ENCODE measurements at regions not wholly inside any gene's neighbourhood (a gene's known extent, or its start where the extent isn't known, plus 50 kb on each side); places are given as distances from the start of the nearest gene placed in this dataset.
"Not testable (repeated sequence)": the region's sequence is repeated elsewhere in the genome, so short reads cannot be mapped to it uniquely, and the experiment has no call there.

- not testable (repeated sequence) for H3K9me3 ChIP-seq (ENCODE audit: control insufficient read depth, insufficient read depth, low read length); H3K27me3 ChIP-seq (ENCODE audit: control insufficient read depth, insufficient read depth, low read length); H3K9ac ChIP-seq (ENCODE audit: low read depth, low read length); H3K4me1 ChIP-seq (ENCODE audit: control insufficient read depth, insufficient read depth, low read length); H3K27ac ChIP-seq (ENCODE audit: low read depth, low read length); H3K4me3 ChIP-seq (ENCODE audit: low read depth, low read length)
- H3K36me3 ChIP-seq (ENCODE audit: control insufficient read depth, insufficient read depth, low read length), result peaks cover 15% of the 10 kb centered on the region
Observed at GRCh38 chr3:195959367-195960157, 51.2 kb upstream of the TNK2 start.

- H3K9me3 ChIP-seq (ENCODE audit: control insufficient read depth, insufficient read depth, low read length), result not testable (repeated sequence)
Observed at GRCh38 chr3:195958736-195959135, 50.4 kb upstream of the TNK2 start.

More at GRCh38 chr3:195958736-195959135, 50.4 kb upstream of the TNK2 start:
- H3K36me3 ChIP-seq (ENCODE audit: control insufficient read depth, insufficient read depth, low read length), result peaks cover 14% of the 10 kb centered on the region
- H3K4me1 ChIP-seq (ENCODE audit: control insufficient read depth, insufficient read depth, low read length); H3K4me3 ChIP-seq (ENCODE audit: low read depth, low read length); H3K9ac ChIP-seq (ENCODE audit: low read depth, low read length); H3K27ac ChIP-seq (ENCODE audit: low read depth, low read length); H3K27me3 ChIP-seq (ENCODE audit: control insufficient read depth, insufficient read depth, low read length): not testable (repeated sequence)

All from HUES48 (cell line).